H1 (cell line): ENCODE measurements at regions not wholly inside any gene's neighbourhood (a gene's known extent, or its start where the extent isn't known, plus 50 kb on each side); places are given as distances from the start of the nearest gene placed in this dataset.

Source experiments
- ATF3 ChIP-seq: IDR thresholded peaks from 2 replicates; pipeline ENCODE4 v1.6.1; 2011; ENCODE audit warnings: low read depth, mild to moderate bottlenecking, low read length; ENCODE audit not compliant: insufficient read depth
- CHD2 ChIP-seq: IDR thresholded peaks from 2 replicates; pipeline ENCODE4 v1.6.1; 2012; ENCODE audit warnings: low read length, improper control_type of control experiment
- EP300 ChIP-seq, 2 experiments: IDR thresholded peaks; 1 replicate in 1 of 2; 2 replicates in 1 of 2; pipeline ENCODE4 v1.6.1; 2011 to 2012; ENCODE audit warnings: low read depth in 2 of 2, low read length in 2 of 2, mild to moderate bottlenecking in 2 of 2, borderline replicate concordance in 1 of 2, inconsistent platforms in 1 of 2, moderate library complexity in 1 of 2
- EZH2 ChIP-seq: fragments of 200-600 bp; sonication (generic); IDR thresholded peaks from 2 replicates; pipeline ENCODE4 v1.7.1; 2012; ENCODE audit warnings: low read depth, mild to moderate bottlenecking, moderate library complexity, low read length, inconsistent platforms; ENCODE audit not compliant: severe bottlenecking
- JUND ChIP-seq: IDR thresholded peaks from 2 replicates; pipeline ENCODE4 v1.6.1; 2011; ENCODE audit warnings: mild to moderate bottlenecking, improper control_type of control experiment, low read length
- PHF8 ChIP-seq: fragments of 200-600 bp; sonication (generic); conservative IDR thresholded peaks from 2 replicates; pipeline ENCODE4 v1.7.1; 2012; ENCODE audit warnings: low read depth, mild to moderate bottlenecking, inconsistent platforms, low read length, moderate library complexity
- POLR2A ChIP-seq, 2 experiments: IDR thresholded peaks; 1 replicate in 1 of 2; 2 replicates in 1 of 2; pipeline ENCODE4 v1.6.1; 2011; ENCODE audit warnings: low read depth in 2 of 2, low read length in 2 of 2, mild to moderate bottlenecking in 2 of 2; ENCODE audit errors: control extremely low read depth in 1 of 2
- POLR2AphosphoS5 ChIP-seq: IDR thresholded peaks from 2 replicates; pipeline ENCODE4 v1.6.1; 2011; ENCODE audit warnings: low read depth, low read length
- RAD21 ChIP-seq, 2 experiments: IDR thresholded peaks in 1 of 2; conservative IDR thresholded peaks in 1 of 2; 2 replicates each; pipeline ENCODE4 v1.6.1; 2011; ENCODE audit warnings: low read depth in 2 of 2, low read length in 2 of 2, improper control_type of control experiment in 1 of 2, inconsistent platforms in 1 of 2, mild to moderate bottlenecking in 1 of 2, moderate library complexity in 1 of 2
- RNF2 ChIP-seq: fragments of 200-900, 300-1000 bp; sonication (generic); IDR thresholded peaks from 2 replicates; pipeline ENCODE4 v1.7.1; 2016; ENCODE audit warnings: borderline replicate concordance, low read depth, mild to moderate bottlenecking, antibody characterized with exemption, low read length; ENCODE audit not compliant: poor library complexity, severe bottlenecking; ENCODE audit errors: missing control alignments
- RXRA ChIP-seq: IDR thresholded peaks from 2 replicates; pipeline ENCODE4 v1.6.1; 2011; ENCODE audit warnings: low read depth, mild to moderate bottlenecking, low read length, moderate library complexity; ENCODE audit not compliant: insufficient read depth
- SAP30 ChIP-seq: fragments of 300-600 bp; sonication (generic); IDR thresholded peaks from 2 replicates; pipeline ENCODE4 v1.7.1; 2012; ENCODE audit warnings: low read length, moderate library complexity, mild to moderate bottlenecking, inconsistent platforms; ENCODE audit not compliant: insufficient read depth, insufficient replicate concordance
- TF ChIP-seq, protein P1 (sequence below), 3 experiments: IDR thresholded peaks; 1 replicate in 2 of 3; 2 replicates in 1 of 3; pipeline versions ENCODE4 v1.5.1 to v1.6.1; 2011; ENCODE audit warnings: low read length in 3 of 3, mild to moderate bottlenecking in 3 of 3, inconsistent platforms in 2 of 3, low read depth in 1 of 3, moderate library complexity in 1 of 3; ENCODE audit not compliant: insufficient read depth in 1 of 3; ENCODE audit errors: control extremely low read depth in 1 of 3

DNA sequence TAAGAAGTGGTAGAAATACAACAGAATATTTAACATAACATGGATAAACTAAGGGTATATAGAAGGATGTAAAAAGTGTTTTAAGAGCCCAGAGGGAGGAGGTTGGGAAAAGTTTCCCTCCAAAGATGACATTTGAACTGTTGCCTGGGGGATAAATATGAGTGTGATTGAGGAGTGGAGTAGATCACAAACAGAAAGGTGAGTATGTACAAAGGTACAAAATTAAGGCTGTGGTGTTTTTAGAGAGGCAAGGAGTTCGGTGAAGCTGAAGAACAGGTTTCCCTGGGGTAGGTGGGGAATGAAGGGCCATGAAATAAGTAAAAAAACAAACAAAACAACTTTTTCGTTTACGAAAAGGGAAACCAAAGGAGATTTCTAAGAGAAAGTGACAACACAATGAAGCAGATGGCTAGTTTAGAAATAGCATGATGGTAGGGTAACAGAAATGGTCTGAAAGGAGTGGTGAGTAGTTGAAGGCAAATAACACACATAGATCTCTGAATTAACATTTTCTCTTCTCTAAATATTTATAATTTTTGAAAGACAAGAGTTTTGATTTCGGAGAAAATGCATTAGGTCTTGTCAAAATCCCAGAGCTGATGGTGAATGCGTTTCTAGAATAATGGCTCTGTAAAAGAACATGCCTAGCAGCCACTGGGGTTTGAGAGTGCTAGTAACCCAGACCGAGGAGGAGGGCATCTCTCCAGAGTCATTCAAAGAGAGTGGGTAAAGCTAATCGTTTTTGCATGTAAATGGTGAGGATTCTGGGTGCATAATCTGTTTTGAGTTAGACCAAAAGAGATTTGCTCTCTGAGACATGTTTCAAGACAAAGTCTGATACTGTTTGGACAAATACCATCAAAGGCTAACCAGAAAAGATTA, 240.4 kb upstream of the DCN start:
- no peak for TF ChIP-seq EZH2
- TF ChIP-seq PHF8 = no peak
- TF ChIP-seq, protein P1, sequence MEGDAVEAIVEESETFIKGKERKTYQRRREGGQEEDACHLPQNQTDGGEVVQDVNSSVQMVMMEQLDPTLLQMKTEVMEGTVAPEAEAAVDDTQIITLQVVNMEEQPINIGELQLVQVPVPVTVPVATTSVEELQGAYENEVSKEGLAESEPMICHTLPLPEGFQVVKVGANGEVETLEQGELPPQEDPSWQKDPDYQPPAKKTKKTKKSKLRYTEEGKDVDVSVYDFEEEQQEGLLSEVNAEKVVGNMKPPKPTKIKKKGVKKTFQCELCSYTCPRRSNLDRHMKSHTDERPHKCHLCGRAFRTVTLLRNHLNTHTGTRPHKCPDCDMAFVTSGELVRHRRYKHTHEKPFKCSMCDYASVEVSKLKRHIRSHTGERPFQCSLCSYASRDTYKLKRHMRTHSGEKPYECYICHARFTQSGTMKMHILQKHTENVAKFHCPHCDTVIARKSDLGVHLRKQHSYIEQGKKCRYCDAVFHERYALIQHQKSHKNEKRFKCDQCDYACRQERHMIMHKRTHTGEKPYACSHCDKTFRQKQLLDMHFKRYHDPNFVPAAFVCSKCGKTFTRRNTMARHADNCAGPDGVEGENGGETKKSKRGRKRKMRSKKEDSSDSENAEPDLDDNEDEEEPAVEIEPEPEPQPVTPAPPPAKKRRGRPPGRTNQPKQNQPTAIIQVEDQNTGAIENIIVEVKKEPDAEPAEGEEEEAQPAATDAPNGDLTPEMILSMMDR (IDR thresholded peaks at IDR 0.05; ENCODE audit: control extremely low read depth in 1 of 3, insufficient read depth in 1 of 3, low read depth in 1 of 3, low read length in 3 of 3) = no peak
- TF ChIP-seq EP300 (IDR thresholded peaks at IDR 0.05; ENCODE audit: borderline replicate concordance in 1 of 2, low read depth in 2 of 2, low read length in 2 of 2) = no peak
- TF ChIP-seq RXRA = no peak
- no peak for TF ChIP-seq POLR2AphosphoS5
- no peak for TF ChIP-seq RAD21 (IDR thresholded peaks at IDR 0.05 in 1 of 2, conservative IDR thresholded peaks at IDR 0.05 in 1 of 2; ENCODE audit: low read depth in 2 of 2, low read length in 2 of 2)
- no peak for TF ChIP-seq RNF2
- TF ChIP-seq CHD2 = no peak
- no peak for TF ChIP-seq POLR2A (IDR thresholded peaks at IDR 0.05; ENCODE audit: control extremely low read depth in 1 of 2, low read depth in 2 of 2, low read length in 2 of 2)
- no peak for TF ChIP-seq JUND
- no peak for TF ChIP-seq SAP30
- no peak for TF ChIP-seq ATF3
